ENCODE measurements at regions not wholly inside any gene's neighbourhood (a gene's known extent, or its start where the extent isn't known, plus 50 kb on each side); places are given as distances from the start of the nearest gene placed in this dataset.
"Not testable (repeated sequence)": the region's sequence is repeated elsewhere in the genome, so short reads cannot be mapped to it uniquely, and the experiment has no call there.

GRCh38 chr11:42840860-42841259 is 470.9 kb upstream of the API5 start:
- DNase-seq (ENCODE audit: low spot score): no peak

GRCh38 chr11:42841556-42841955 is 470.2 kb upstream of the API5 start:
- no peak for DNase-seq (ENCODE audit: low spot score)

GRCh38 chr11:42849362-42849761 is 462.4 kb upstream of the API5 start:
- DNase-seq (ENCODE audit: low spot score): no peak

- DNase-seq (ENCODE audit: low spot score): no peak
These were observed 454.5 kb upstream of the API5 start for GRCh38 chr11:42857344-42857743.

GRCh38 chr11:42870480-42870879 is 441.3 kb upstream of the API5 start:
- DNase-seq (ENCODE audit: low spot score): no peak

GRCh38 chr11:42873800-42874405 is 437.9 kb upstream of the API5 start:
- not testable (repeated sequence) for DNase-seq (ENCODE audit: low spot score)

- DNase-seq (ENCODE audit: low spot score): not testable (repeated sequence)
These were observed 430.5 kb upstream of the API5 start for GRCh38 chr11:42881335-42881734.

- no peak for DNase-seq (ENCODE audit: low spot score)
These were observed 421.0 kb upstream of the API5 start for GRCh38 chr11:42890773-42891172.

GRCh38 chr11:42901084-42901483 is 410.7 kb upstream of the API5 start:
- no peak for DNase-seq (ENCODE audit: low spot score)

- no peak for DNase-seq (ENCODE audit: low spot score)
These were observed 405.6 kb upstream of the API5 start for GRCh38 chr11:42906226-42906625.

GRCh38 chr11:42913731-42914130 is 398.1 kb upstream of the API5 start:
- no peak for DNase-seq (ENCODE audit: low spot score)

- no peak for DNase-seq (ENCODE audit: low spot score)
These were observed 388.1 kb upstream of the API5 start for GRCh38 chr11:42923651-42924050.

- DNase-seq (ENCODE audit: low spot score): no peak
These were observed 385.9 kb upstream of the API5 start for GRCh38 chr11:42925916-42926315.

GRCh38 chr11:42947405-42947804 is 364.4 kb upstream of the API5 start:
- no peak for DNase-seq (ENCODE audit: low spot score)

- not testable (repeated sequence) for DNase-seq (ENCODE audit: low spot score)
These were observed 361.9 kb upstream of the API5 start for GRCh38 chr11:42949738-42950376.

GRCh38 chr11:42951266-42951665 is 360.5 kb upstream of the API5 start:
- DNase-seq (ENCODE audit: low spot score): no peak

- no peak for DNase-seq (ENCODE audit: low spot score)
These were observed 354.0 kb upstream of the API5 start for GRCh38 chr11:42957831-42958230.

GRCh38 chr11:42958635-42959034 is 353.2 kb upstream of the API5 start:
- no peak for DNase-seq (ENCODE audit: low spot score)

- no peak for DNase-seq (ENCODE audit: low spot score)
These were observed 351.2 kb upstream of the API5 start for GRCh38 chr11:42960521-42961088.

GRCh38 chr11:42967653-42968052 is 344.1 kb upstream of the API5 start:
- DNase-seq (ENCODE audit: low spot score): no peak

GRCh38 chr11:42972741-42973140 is 339.1 kb upstream of the API5 start:
- DNase-seq (ENCODE audit: low spot score): no peak

- DNase-seq (ENCODE audit: low spot score): no peak
These were observed 337.2 kb upstream of the API5 start for GRCh38 chr11:42974510-42975179.

GRCh38 chr11:42975180-42975529 is 336.6 kb upstream of the API5 start:
- no peak for DNase-seq (ENCODE audit: low spot score)
